ENCODE measurements at regions not wholly inside any gene's neighbourhood (a gene's known extent, or its start where the extent isn't known, plus 50 kb on each side); places are given as distances from the start of the nearest gene placed in this dataset.

DNA sequence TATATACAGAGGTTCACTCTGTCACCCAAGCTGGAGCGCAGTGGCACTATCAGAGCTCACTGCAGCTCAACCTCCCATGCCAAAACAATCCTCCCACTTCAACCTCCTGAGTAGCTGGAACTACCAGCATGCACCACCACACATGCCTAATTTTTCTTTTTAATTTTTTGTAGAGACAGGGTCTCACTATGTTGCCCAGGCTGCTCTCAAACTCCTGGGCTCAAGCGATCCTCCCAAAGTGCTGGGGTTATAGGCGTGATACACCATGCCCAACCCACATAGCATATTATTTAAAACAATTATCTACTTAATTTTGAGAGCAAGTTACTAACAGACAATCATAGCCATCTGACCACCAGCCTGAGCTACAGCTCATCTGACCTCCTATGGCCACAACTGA, 459.9 kb upstream of the JARID2 start:
- Histone ChIP-seq H3K36me3 (no peaks in the 10 kb centered on the region), H3K27ac (no peak overlapping the region), H3K4me3 (no peak overlapping the region), H3K27me3 (no peaks in the 10 kb centered on the region), H3K9me3 (no peaks in the 10 kb centered on the region), H3K4me1 (ENCODE audit: insufficient read depth) (no peaks in the 10 kb centered on the region)
- DNase-seq = no peak
- 95 to 99% (median 98%) methylated on average over 3 of the region's 3 CpGs for WGBS, 3 donors
- TF ChIP-seq, protein P1, sequence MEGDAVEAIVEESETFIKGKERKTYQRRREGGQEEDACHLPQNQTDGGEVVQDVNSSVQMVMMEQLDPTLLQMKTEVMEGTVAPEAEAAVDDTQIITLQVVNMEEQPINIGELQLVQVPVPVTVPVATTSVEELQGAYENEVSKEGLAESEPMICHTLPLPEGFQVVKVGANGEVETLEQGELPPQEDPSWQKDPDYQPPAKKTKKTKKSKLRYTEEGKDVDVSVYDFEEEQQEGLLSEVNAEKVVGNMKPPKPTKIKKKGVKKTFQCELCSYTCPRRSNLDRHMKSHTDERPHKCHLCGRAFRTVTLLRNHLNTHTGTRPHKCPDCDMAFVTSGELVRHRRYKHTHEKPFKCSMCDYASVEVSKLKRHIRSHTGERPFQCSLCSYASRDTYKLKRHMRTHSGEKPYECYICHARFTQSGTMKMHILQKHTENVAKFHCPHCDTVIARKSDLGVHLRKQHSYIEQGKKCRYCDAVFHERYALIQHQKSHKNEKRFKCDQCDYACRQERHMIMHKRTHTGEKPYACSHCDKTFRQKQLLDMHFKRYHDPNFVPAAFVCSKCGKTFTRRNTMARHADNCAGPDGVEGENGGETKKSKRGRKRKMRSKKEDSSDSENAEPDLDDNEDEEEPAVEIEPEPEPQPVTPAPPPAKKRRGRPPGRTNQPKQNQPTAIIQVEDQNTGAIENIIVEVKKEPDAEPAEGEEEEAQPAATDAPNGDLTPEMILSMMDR (IDR thresholded peaks at IDR 0.05) = no peak
- TF ChIP-seq EP300 (IDR thresholded peaks at IDR 0.05) = no peak
- TF ChIP-seq POLR2A (IDR thresholded peaks at IDR 0.05) = no peak
- intact Hi-C loops (cut with DNase I) = no loop called here

DNA sequence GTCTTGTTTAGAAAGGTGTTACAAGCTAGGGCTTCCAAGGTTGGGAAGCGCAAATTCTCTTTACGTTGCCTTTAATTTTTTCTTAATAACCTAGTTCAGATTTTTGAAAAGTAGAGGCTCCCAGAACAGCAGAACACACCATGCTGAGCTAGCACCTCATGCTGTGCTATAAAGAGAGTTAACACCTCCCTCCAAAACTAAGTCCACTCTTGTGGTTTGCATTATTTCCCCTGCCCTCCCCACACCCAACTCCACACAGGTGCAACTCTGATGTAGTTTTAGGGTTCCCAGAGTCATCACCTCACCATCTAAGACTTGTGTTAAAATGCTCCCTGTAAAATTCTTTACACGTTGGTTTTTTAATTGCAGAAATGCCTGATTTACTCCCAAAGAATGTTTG, 459.4 kb upstream of the JARID2 start:
- Histone ChIP-seq H3K9me3 (no peaks in the 10 kb centered on the region), H3K36me3 (no peaks in the 10 kb centered on the region), H3K4me1 (ENCODE audit: insufficient read depth) (no peaks in the 10 kb centered on the region), H3K4me3 (no peak overlapping the region), H3K27ac (no peak overlapping the region), H3K27me3 (no peaks in the 10 kb centered on the region)
- no peak for DNase-seq
- 66 to 83% (median 72%) methylated on average over 3 of the region's 3 CpGs for WGBS, 3 donors
- TF ChIP-seq POLR2A (IDR thresholded peaks at IDR 0.05) (no peak), EP300 (IDR thresholded peaks at IDR 0.05) (no peak)
- TF ChIP-seq, protein P1 (IDR thresholded peaks at IDR 0.05) = no peak
- intact Hi-C loops (cut with DNase I) = no loop called here

DNA sequence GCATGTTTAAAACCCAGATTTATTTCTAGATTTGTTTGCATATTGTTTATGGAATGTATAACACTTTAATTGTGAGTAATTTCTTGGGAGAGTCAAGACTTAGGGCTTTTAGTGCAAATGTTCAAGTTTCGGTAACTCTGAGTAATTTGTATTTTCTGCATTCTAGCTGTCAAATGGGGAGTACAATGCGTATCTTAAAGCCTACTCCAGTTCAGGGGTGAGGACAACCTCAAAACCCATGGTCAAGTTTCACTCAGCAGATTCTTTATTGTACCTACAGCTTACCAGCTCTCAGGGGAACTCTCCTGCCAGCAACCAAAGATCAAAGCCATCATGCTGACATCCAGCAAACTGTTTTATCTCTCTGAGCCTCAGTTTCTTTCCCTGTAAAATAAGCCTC, 458.6 kb upstream of the JARID2 start:
- no peaks in the 10 kb centered on the region for H3K4me1 ChIP-seq (ENCODE audit: insufficient read depth)
- TF ChIP-seq POLR2A (IDR thresholded peaks at IDR 0.05) = no peak
- TF ChIP-seq, protein P1 (IDR thresholded peaks at IDR 0.05) = no peak
- no peak for TF ChIP-seq EP300 (IDR thresholded peaks at IDR 0.05)
- WGBS, 3 donors = 89 to 93% (median 93%) methylated on average over 2 of the region's 2 CpGs
- H3K36me3 ChIP-seq = no peaks in the 10 kb centered on the region
- H3K9me3 ChIP-seq = no peaks in the 10 kb centered on the region
- no peak overlapping the region for H3K27ac ChIP-seq
- intact Hi-C loops (cut with DNase I) = no loop called here
- H3K4me3 ChIP-seq = no peak overlapping the region
- H3K27me3 ChIP-seq = no peaks in the 10 kb centered on the region
- DNase-seq = no peak

DNA sequence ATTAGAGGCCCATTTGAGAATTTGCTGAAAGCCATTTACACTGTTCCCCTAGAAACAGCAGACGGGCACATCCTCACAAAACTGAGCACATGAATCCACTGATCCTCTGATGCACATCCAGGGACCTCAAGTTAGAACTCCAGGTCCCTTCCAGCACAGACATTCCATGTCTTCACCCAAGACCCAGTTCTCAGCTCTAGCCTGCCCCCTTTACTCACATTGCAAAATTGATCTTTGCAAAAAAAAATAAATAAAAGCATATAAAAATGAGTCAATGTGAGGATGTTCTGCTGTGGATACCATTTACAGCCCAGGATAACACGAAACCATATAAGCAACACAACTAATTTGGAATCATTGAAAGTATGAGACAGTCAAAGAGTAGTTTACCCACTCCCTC, 458.2 kb upstream of the JARID2 start:
- TF ChIP-seq, protein P1 (IDR thresholded peaks at IDR 0.05) = no peak
- TF ChIP-seq POLR2A (IDR thresholded peaks at IDR 0.05) (no peak), EP300 (IDR thresholded peaks at IDR 0.05) (no peak)
- no peak overlapping the region for H3K4me3 ChIP-seq
- H3K36me3 ChIP-seq = no peaks in the 10 kb centered on the region
- no peak overlapping the region for H3K27ac ChIP-seq
- no peaks in the 10 kb centered on the region for H3K27me3 ChIP-seq
- no peaks in the 10 kb centered on the region for H3K9me3 ChIP-seq
- no peaks in the 10 kb centered on the region for H3K4me1 ChIP-seq (ENCODE audit: insufficient read depth)
- intact Hi-C loops (cut with DNase I) = no loop called here
- WGBS, 3 donors = 85 to 90% (median 90%) methylated on average over 2 of the region's 2 CpGs
- no peak for DNase-seq

DNA sequence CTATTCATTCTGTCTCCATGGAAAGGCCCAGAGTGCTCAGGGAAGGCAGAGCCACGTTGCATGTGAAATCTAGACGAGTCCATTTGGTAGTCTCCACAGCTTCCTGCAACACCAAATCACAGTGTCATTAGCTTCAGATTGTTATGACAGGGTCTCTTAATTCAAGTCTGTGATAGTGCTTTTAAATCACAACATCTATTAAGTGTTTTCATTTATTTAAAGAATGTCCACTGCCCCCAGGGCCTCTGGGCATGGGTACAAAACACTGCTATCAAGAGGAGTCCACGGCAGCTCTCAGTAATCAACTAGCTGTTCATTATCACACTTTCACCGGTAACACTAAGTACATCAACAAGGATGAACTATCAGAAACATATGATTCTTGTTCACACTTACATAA, 455.9 kb upstream of the JARID2 start:
- intact Hi-C loops (cut with DNase I) = no loop called here
- 43 to 65% (median 54%) methylated on average over 4 of the region's 4 CpGs for WGBS, 3 donors
- no peaks in the 10 kb centered on the region for H3K27me3 ChIP-seq
- H3K36me3 ChIP-seq = no peaks in the 10 kb centered on the region
- DNase-seq = no peak
- no peak overlapping the region for H3K4me3 ChIP-seq
- H3K27ac ChIP-seq = no peak overlapping the region
- H3K9me3 ChIP-seq = no peaks in the 10 kb centered on the region
- H3K4me1 ChIP-seq (ENCODE audit: insufficient read depth) = no peaks in the 10 kb centered on the region
- no peak for TF ChIP-seq POLR2A (IDR thresholded peaks at IDR 0.05)
- TF ChIP-seq EP300 (IDR thresholded peaks at IDR 0.05) = no peak
- TF ChIP-seq, protein P1 (IDR thresholded peaks at IDR 0.05) = no peak
